ENCODE measurements at regions not wholly inside any gene's neighbourhood (a gene's known extent, or its start where the extent isn't known, plus 50 kb on each side); places are given as distances from the start of the nearest gene placed in this dataset.

GRCh38 chr4:158016511-158016910 is 156.3 kb downstream of the GASK1B start:
- TF ChIP-seq EZH2 (IDR thresholded peaks at IDR 0.05; ENCODE audit: borderline replicate concordance, insufficient read depth, low read depth, low read length, poor library complexity, severe bottlenecking) (no peak), CTCF (IDR thresholded peaks at IDR 0.05) (no peak)

Measured in B cell (primary cell).